Natural killer cell (primary cell): ENCODE measurements at regions not wholly inside any gene's neighbourhood (a gene's known extent, or its start where the extent isn't known, plus 50 kb on each side); places are given as distances from the start of the nearest gene placed in this dataset.

Experiments used
- ATAC-seq, 3 donors: fragments of 150-1000 bp in 2 of 3; fragments of 200-7000 bp in 1 of 3; cut with Tn5 transposase; 1 replicate in 1 of 3; 2 replicates in 2 of 3; pipeline ENCODE4 v1.10.0; 2021; ENCODE audit warnings: mild to moderate bottlenecking in 2 of 3, moderate library complexity in 2 of 3
- DNase-seq, 2 donors: peaks; one replicate each; pipeline versions ENCODE4 v3.0.0 to v3.0.0-alpha.2; 2013 to 2021; ENCODE audit warnings: mixed read lengths in 1 of 2
- H3K27ac ChIP-seq: one replicate; pipeline ENCODE4 v1.5.1; 2013; ENCODE audit warnings: mild to moderate bottlenecking, low read length
- H3K27me3 ChIP-seq: one replicate; pipeline ENCODE4 v1.6.1; 2013; ENCODE audit warnings: low read length; ENCODE audit not compliant: control insufficient read depth, insufficient read depth
- H3K36me3 ChIP-seq: one replicate; pipeline ENCODE4 v1.6.1; 2013; ENCODE audit warnings: low read length; ENCODE audit not compliant: control insufficient read depth, insufficient read depth
- H3K4me1 ChIP-seq: one replicate; pipeline ENCODE4 v1.6.1; 2013; ENCODE audit warnings: low read length; ENCODE audit not compliant: control insufficient read depth, insufficient read depth
- H3K4me3 ChIP-seq: one replicate; pipeline ENCODE4 v1.5.1; 2013; ENCODE audit warnings: low read length
- H3K9me3 ChIP-seq: one replicate; pipeline ENCODE4 v1.6.1; 2013; ENCODE audit warnings: low read length; ENCODE audit not compliant: control insufficient read depth, insufficient read depth
- H3K27ac Mint-ChIP-seq, 2 donors: one replicate each; pipeline ENCODE4 v1.8.0; 2022; ENCODE audit warnings: mild to moderate bottlenecking in 2 of 2, mixed read lengths in 2 of 2, moderate library complexity in 1 of 2
- H3K27me3 Mint-ChIP-seq, 2 donors: one replicate each; pipeline ENCODE4 v1.8.0; 2022; ENCODE audit warnings: low read depth in 2 of 2, mixed read lengths in 2 of 2
- H3K36me3 Mint-ChIP-seq: one replicate; pipeline ENCODE4 v1.8.0; 2022; ENCODE audit warnings: mixed read lengths
- H3K4me1 Mint-ChIP-seq, 2 donors: one replicate each; pipeline ENCODE4 v1.8.0; 2022; ENCODE audit warnings: mixed read lengths in 2 of 2
- H3K4me3 Mint-ChIP-seq: one replicate; pipeline ENCODE4 v1.8.0; 2022; ENCODE audit warnings: mild to moderate bottlenecking, moderate library complexity, mixed read lengths
- H3K9me3 Mint-ChIP-seq, 2 donors: one replicate each; pipeline ENCODE4 v1.8.0; 2022; ENCODE audit warnings: mixed read lengths in 2 of 2
- WGBS: methylation state at CpG from one replicate; pipeline ENCODE4 v1.1.7; 2013; ENCODE audit warnings: missing lambda C conversion rate; ENCODE audit not compliant: insufficient coverage; 5-methylcytosine and 5-hydroxymethylcytosine counted together
- intact Hi-C: fragments of 100-400 bp; cut with micrococcal nuclease; formaldehyde crosslinking; loops from one replicate; pipeline ENCODE4 v1.14.2; 2022
- TF ChIP-seq, protein P1 (sequence below): fragments of 200-600 bp; IDR thresholded peaks from one replicate; pipeline ENCODE4 v1.8.0; 2022; ENCODE audit warnings: antibody characterized with exemption

DNA sequence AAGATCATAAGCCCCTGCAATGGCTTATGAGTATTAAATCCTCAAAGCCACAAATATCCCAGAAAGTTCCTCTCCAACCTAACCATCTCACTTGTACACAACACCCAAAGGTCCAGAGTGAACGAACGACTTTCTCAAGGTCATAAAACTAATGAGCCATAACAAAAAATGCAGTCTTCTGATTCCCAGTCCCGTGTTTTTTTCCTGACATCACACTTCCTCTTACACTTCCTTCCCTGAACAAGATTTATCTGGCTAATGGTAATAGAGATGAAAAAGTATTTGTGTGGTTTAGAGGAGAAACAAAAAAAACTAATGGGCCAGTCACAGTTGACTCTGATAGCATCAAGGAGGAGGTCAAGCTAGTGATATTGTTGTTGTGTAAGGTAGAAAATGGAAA is 99.5 kb upstream of the KLHL13 start:
- peaks cover 8% of the 10 kb centered on the region for H3K4me1 ChIP-seq
- Mint-ChIP-seq H3K27ac (no peak overlapping the region), H3K4me1 (peaks cover 8 to 11% of the 10 kb centered on the region in 2 donors), H3K36me3 (no peaks in the 10 kb centered on the region), H3K9me3 (no peaks in the 10 kb centered on the region), H3K27me3 (no peaks in the 10 kb centered on the region), H3K4me3 (no peak overlapping the region)
- ATAC-seq, result no peak
- DNase-seq, result no peak
- no peak overlapping the region for H3K27ac ChIP-seq
- WGBS, result 20% methylated on average over 1 of the region's 3 CpGs
- TF ChIP-seq, protein P1, sequence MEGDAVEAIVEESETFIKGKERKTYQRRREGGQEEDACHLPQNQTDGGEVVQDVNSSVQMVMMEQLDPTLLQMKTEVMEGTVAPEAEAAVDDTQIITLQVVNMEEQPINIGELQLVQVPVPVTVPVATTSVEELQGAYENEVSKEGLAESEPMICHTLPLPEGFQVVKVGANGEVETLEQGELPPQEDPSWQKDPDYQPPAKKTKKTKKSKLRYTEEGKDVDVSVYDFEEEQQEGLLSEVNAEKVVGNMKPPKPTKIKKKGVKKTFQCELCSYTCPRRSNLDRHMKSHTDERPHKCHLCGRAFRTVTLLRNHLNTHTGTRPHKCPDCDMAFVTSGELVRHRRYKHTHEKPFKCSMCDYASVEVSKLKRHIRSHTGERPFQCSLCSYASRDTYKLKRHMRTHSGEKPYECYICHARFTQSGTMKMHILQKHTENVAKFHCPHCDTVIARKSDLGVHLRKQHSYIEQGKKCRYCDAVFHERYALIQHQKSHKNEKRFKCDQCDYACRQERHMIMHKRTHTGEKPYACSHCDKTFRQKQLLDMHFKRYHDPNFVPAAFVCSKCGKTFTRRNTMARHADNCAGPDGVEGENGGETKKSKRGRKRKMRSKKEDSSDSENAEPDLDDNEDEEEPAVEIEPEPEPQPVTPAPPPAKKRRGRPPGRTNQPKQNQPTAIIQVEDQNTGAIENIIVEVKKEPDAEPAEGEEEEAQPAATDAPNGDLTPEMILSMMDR, result no peak
- no peak overlapping the region for H3K4me3 ChIP-seq
- H3K9me3 ChIP-seq, result no peaks in the 10 kb centered on the region
- H3K27me3 ChIP-seq, result no peaks in the 10 kb centered on the region
- no peaks in the 10 kb centered on the region for H3K36me3 ChIP-seq
- intact Hi-C loops, result no loop called here

DNA sequence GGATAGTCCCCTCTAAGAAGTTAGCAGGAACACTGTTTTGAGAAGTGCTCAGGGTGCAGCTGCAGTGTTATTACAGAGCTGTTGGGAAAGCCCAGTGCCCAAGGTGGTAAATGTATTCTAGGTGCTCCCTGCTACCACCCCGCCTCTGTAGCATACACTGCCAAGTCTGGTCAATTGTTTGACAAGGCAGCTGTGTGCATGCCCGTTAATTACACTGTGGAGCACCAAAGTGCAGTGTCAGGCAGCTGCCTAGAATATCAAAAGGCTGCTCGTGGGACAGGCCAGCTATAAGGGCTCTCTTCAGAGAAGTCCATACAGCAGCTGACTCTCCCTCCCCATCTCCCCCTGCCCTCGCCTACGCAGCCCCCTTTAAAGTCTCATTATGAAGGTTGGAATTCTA is 99.9 kb upstream of the KLHL13 start:
- no peak overlapping the region for H3K4me3 Mint-ChIP-seq
- no peaks in the 10 kb centered on the region for H3K27me3 ChIP-seq
- no peaks in the 10 kb centered on the region for H3K27me3 Mint-ChIP-seq
- TF ChIP-seq, protein P1, result no peak
- H3K36me3 ChIP-seq, result no peaks in the 10 kb centered on the region
- no peak overlapping the region for H3K4me3 ChIP-seq
- H3K4me1 ChIP-seq, result peaks cover 8% of the 10 kb centered on the region
- ATAC-seq (no peak), DNase-seq (no peak)
- H3K9me3 Mint-ChIP-seq, result no peaks in the 10 kb centered on the region
- H3K36me3 Mint-ChIP-seq, result no peaks in the 10 kb centered on the region
- intact Hi-C loops, result no loop called here
- 53% methylated on average over 3 of the region's 5 CpGs for WGBS
- H3K27ac ChIP-seq, result no peak overlapping the region
- H3K27ac Mint-ChIP-seq, result no peak overlapping the region
- H3K9me3 ChIP-seq, result no peaks in the 10 kb centered on the region
- H3K4me1 Mint-ChIP-seq, result peaks cover 8 to 11% of the 10 kb centered on the region in 2 donors

DNA sequence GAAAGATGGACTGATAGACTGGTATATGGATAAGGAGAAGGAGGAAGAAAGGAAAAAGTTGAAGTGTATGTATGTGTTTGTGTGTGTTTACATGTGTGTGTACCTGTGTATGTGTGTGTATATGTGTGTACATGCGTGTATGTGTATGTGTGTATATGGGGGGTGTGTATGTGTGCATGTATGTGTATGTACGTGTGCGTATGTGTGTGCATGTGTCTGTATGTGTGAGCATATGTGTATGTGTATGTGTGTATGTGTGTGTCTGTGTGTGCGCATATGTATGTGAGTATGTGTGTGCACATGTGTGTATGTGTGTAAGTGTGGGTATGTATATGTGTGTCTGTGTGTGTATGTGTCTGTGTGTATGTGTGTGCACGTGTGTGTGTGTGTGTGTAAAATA is 101.5 kb upstream of the KLHL13 start:
- no peak for DNase-seq
- peaks cover under 1% of the 10 kb centered on the region for H3K4me1 ChIP-seq
- Mint-ChIP-seq H3K4me3 (no peak overlapping the region), H3K4me1 (peaks cover 0 to 1% of the 10 kb centered on the region in 2 donors), H3K36me3 (no peaks in the 10 kb centered on the region), H3K9me3 (no peaks in the 10 kb centered on the region), H3K27ac (no peak overlapping the region), H3K27me3 (peaks cover 0 to 7% of the 10 kb centered on the region in 2 donors)
- H3K27me3 ChIP-seq, result no peaks in the 10 kb centered on the region
- H3K27ac ChIP-seq, result no peak overlapping the region
- 98% methylated on average over 4 of the region's 5 CpGs for WGBS
- ATAC-seq, result no peak
- intact Hi-C loops, result no loop called here
- no peaks in the 10 kb centered on the region for H3K36me3 ChIP-seq
- H3K9me3 ChIP-seq, result no peaks in the 10 kb centered on the region
- H3K4me3 ChIP-seq, result no peak overlapping the region
- TF ChIP-seq, protein P1, result no peak

DNA sequence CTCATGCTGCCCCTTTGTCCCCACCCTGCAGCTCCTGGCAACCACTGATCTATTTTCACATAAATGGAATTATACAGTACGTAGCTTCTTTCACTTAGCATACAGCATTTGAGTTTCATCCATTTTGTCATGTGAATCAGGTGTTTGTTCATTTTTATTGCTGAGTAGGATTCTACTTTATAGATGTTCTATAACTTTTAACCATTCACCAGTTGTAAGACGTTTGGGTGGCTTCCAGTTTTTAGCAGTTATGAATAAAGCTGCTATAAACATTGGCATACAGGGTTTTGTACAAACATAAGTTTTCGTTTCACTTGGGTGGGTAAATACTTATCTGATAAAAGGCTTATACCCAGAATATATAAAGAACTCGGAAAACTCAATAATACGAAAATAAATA is 102.3 kb upstream of the KLHL13 start:
- Histone ChIP-seq H3K4me1 (no peaks in the 10 kb centered on the region), H3K27ac (no peak overlapping the region), H3K27me3 (no peaks in the 10 kb centered on the region), H3K4me3 (no peak overlapping the region), H3K9me3 (no peaks in the 10 kb centered on the region), H3K36me3 (no peaks in the 10 kb centered on the region)
- intact Hi-C loops, result no loop called here
- Mint-ChIP-seq H3K9me3 (no peaks in the 10 kb centered on the region), H3K27ac (no peak overlapping the region), H3K36me3 (no peaks in the 10 kb centered on the region), H3K4me3 (no peak overlapping the region), H3K4me1 (no peaks in the 10 kb centered on the region), H3K27me3 (peaks cover 0 to 9% of the 10 kb centered on the region in 2 donors)
- WGBS, result 80% methylated on average over 2 of the region's 5 CpGs
- DNase-seq, result no peak
- TF ChIP-seq, protein P1, result no peak
- no peak for ATAC-seq
